HUDEP-2 (cell line): ENCODE measurements at regions not wholly inside any gene's neighbourhood (a gene's known extent, or its start where the extent isn't known, plus 50 kb on each side); places are given as distances from the start of the nearest gene placed in this dataset.
"Not testable (repeated sequence)": the region's sequence is repeated elsewhere in the genome, so short reads cannot be mapped to it uniquely, and the experiment has no call there.

Source experiments
- DNase-seq, 76 experiments: peaks; one replicate each; lab custom pipeline; 2025; ENCODE audit not compliant: unreplicated experiment in 76 of 76; lab: John Stamatoyannopoulos, UW

DNA sequence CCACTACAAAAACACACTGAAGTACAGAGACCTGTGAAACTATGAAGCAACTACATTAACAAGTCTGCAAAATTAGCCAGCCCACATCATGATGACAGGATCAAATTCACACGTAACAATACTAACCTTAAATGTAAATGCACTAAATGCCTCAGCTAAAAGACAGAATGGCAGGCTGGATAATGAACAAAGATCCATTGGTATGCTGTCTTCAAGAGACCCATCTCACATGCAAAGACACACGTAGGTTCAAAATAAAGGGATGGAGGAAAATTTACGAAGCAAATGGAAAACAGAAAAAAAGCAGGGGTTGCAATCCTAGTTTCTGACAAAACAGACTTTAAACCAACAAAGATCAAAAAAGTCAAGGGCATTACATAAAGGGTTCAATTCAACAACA lies 120.1 kb upstream of the OSTN start:
- not testable (repeated sequence) for DNase-seq

DNA sequence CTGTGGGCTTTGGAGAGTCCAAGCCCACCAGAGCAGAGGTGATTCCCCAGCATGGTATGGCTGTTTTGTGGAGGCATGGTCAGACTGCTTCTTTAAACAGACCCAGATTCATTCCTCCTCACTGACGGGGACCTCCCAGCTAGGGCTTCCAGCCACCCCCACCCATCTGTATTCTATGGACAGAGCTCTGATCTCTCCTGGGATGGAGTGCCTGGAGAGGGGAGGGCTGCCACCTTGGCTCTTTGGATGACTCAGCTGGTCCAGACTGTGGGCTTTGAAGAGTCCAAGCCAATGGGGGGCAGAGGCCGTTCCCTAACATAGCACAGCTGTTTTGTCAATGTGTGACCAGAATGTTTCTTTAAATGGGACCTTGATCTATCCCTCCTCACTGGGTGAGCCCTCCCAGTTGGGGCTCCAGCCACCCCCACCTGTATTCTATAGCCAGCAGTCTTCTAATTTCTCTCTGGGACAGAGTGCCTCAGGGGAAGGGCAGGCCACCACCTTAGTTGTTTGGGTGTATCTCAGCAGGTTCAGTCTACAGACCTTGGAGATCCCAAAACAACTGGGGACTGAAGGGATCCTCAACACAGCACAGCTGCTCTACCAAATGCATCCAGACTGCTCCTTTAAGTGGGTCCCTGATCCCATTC lies 122.0 kb upstream of the OSTN start:
- no peak for DNase-seq

DNA sequence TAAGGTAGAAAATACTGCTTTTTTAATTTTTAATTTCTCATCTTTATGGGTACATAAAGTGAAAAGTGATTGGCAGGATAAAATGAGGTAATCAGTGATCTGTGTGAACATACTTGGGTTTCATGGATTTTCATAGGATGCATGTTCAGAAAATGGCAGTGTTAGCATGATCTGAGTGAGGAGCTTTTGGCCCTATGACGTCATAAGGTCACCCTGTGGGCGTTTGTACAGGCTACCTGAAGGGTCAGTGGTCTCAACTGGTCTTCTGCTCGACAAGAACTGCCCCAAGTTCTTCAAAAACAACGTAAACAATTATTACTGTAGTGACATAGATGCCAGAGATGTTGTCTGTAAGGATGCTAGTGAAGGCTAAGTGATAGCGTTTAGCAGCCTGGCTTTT lies 124.5 kb upstream of the OSTN start:
- DNase-seq = no peak

DNA sequence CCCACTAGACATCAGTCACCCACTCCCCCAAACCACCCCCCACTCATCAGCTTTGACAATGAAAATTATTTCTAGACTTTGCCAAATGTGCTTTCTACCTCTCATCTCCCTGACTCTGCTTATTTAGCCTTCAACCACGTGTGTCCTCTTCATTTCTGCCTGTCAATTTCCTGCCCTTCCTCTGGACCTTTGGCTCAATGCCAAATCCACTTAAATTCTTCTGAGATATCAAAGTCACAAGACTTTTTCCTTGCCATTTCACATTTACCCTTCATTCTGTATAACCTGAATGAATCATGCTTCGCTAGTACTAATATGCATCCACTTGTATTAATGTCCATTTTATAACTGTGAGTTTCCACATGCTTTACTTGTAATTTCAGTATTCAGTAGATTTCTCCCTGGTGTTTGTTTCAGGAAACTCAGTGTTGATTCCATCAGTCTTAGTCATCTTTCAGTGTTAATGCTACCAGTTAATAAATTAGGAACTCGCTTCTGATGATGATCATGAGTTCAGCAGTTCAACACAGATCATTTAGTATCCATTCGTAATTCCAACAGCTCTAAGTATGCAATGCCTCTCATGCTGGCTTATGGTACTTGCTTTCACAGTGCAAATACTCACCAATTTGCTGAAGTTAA lies 128.2 kb upstream of the OSTN start:
- no peak for DNase-seq

DNA sequence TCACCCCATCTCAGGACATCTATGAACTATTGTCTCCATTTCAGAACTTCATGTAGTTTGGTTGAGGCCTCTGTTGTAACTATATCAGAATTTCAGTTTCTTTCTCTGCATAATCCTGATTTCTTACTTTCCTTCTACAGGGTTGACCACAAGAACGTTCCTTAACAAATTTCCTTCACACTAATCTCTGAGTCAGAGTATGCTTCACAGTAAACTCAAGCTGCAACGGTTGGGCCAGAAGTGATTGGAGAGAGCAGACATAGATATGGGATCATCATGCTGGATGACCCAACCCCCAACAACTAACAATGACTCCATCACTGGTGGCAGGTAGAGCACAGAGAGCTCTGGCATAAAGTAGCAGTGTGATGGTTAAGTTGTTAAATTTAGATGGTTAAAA lies 128.8 kb upstream of the OSTN start:
- no peak for DNase-seq

DNA sequence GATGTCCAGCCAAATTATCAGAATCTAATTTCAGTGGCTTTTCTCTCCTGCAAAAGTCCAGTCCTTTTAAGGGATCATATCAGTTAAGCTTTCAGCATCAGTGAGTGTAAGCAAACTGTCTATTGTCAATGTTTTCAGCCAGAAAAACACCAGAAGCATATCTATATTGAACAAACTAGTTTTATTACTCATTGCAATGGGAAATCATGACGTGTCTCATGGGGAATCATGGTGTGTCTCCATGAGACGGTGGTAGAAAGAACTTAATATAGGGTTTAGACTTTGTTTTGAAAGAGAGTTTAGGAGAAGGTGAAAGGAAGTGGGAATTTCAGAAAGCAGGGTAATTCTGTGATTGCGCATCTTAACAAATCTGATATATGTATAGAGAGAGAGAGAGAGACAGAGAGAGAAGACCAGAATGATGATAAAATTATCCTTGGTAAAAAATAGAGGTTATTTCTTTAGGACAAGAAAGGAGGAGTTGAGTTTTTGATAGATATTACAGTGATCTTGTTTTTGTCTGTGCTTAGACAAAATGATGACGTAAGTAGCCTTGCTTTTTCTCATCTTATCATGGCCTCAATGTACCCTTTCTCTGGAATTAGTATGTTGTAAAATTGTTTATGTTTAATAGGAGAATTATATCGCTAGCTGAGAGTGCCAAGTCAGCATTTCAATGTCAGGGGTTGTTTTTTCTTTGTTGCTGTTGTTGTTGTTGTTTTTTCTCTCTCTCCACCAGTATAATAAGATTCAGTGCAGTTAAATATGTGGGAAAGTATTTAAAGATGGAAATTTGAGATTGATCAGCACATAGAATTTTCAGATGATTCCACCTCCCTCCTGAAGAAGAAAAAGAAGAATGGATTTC lies 129.9 kb upstream of the OSTN start:
- no peak for DNase-seq

DNA sequence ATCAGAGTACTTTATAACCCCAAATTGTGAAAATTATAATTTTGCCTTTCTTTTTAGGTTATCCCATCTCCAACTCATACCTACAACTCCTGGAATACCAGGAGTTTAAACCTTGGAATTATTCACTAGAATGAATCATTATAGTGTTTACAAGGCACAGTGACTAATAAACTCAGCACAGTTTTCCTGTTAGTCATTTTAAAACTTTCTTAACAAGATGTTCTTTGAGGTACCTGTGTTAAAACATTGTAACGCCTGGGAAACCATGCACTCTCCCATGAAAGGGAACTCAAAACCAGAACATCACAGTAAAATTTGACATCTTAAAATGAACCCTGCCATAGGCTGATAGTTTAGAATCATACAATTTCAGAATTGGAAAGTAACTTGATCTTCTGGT lies 132.4 kb upstream of the OSTN start:
- DNase-seq = no peak

DNA sequence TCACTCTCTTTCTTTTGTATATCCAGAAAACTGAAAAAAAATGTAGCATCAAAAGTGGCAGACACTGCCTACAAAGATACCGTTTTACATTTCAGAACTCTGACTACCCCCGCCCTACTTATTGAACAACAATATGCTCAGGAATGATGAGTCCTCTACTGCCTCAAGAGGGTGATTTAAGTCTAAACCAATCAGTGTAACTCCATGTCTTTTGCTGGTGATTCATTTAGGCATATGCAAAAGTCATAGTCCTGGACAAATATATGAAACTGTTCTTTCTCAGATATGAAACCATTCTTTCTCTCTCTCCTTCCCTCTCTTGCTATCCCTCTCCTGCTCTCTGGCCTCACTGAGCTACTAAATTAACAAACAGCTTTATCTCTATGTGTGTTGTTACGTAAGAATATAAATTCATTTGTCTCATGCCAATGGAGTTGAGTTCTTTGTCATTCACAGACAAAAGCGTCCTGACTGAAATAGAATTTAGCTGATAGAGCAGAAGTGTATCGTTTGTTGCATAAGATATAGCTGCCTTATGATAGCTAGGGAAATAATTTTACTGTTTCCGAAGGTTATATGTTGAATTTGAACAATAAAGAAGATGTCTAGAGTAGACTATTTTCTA lies 133.7 kb upstream of the OSTN start:
- no peak for DNase-seq

DNA sequence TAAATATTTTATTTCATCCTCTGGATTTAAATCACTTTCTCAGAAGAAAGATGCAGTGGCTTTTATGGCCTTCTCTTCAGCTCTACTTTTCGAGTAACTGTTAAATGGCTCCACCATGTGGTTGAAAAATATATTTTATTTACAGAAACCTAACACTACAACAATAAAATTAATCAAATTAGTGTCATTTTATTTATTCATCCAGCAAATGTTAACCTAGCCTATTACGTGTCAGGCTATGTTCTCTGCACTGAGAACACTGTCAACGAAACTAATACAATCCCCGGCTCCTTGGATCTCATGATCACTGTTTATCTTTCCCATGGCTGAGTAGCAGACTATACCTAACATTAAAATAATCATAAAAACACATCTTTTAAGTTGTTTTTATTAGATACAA lies 148.0 kb upstream of the OSTN start:
- DNase-seq = peak in 3 of 76 experiments; percentile 1 to 5 (median 3)

DNA sequence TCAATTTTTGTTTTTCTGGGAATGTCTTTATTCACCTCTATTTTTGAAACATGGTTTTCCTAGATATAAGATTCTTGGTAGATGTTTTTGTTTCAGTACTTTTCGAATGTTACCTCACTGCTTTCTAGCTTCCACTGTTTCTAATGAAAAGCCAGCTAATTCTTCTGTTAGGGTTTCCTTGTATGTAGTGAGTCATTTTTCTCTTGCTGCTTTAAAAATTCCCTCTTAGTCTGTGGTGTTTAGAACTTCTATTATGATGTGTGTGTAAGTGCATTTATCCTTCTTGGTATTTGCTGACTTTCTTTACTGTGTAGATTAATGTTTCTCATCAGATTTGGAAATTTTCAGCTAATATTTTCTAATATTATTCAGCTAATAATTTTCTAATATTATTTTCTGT lies 151.1 kb upstream of the OSTN start:
- no peak for DNase-seq

DNA sequence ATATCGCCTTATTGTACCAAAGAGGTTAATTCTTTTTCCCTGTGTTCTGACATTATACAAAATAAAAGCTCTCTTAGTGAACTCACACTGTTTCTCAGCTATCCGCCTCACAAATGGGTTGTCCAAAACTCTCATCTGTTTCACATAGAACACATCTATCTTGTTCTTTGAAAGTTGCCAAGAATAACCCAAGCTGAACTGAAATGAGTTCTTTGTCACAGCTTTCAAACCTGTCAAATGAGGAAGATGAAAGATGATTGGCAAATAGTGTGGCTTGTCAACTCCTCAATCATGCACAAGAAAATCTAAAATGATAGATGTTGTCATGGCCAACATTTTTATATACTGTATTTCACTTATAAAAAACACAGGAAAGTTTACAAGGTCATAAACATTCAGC lies 168.1 kb upstream of the OSTN start:
- no peak for DNase-seq

DNA sequence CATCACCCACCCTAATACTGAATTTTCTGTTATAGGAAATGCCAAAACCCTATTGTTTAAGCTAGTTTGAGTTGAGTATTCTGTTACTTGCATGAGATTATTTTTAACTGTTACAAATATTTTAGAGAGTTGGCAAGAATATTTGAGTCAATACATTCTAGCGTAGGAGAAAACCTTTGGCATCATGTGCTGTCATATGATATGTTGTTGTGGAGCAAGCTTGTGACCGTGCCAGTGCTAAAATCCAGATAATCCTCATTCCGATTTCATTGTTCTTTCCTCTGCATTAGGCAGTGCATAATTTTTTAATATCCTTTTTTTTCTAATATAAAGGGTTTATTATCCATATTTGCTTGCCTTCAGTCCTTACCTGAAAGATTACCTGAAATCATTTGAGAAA lies 168.0 kb upstream of the GMNC start:
- DNase-seq = no peak

DNA sequence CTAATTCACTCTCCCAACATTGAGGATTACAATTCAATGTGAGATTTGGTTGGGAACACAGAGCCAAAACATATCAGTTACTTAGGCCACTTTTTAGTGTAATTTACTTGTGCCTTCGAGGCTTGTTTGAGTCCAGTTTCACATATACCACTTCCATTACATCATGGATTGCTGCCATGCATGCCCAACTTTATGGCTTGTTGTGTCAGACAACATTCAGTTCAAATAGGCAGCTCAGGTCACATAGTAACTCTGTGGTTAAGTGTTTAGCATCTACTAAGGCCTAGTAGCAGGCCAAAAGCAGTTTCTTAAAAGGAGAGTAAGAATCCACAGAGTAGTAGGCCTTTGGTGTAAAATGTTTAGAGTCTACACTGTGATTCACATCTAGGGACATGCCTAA lies 164.3 kb upstream of the GMNC start:
- DNase-seq = no peak

DNA sequence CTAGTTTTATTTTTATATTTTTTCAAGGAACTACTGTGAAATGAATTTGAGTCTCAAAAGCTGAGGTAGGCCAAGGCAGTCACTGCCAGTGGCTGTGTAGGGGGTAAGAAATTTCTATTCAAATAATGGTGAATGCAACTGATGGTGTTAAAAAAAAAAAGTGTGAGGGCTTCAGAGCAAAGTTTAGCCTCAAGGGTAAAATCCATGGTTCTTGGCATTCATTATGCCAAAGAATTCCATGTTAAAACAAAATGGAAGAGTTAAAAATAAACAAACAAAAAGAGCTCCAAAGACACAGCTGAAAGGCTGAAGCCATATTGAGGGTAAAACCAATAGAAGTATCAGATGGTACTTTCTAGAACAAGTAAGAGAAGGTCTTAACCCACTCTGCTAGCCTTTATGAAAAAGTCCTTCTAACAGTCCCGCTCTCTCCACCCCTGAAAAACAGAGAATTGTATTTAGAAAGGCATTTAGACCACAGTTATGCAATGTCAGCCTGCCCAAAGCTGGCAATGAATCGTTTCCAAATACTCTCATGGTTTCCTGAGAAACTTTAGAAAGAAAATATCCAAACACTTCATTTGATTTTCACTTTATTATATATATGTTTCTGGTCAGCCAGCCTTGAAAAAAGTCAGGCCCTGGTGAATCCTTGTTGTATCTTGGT lies 158.4 kb upstream of the GMNC start:
- DNase-seq = no peak

DNA sequence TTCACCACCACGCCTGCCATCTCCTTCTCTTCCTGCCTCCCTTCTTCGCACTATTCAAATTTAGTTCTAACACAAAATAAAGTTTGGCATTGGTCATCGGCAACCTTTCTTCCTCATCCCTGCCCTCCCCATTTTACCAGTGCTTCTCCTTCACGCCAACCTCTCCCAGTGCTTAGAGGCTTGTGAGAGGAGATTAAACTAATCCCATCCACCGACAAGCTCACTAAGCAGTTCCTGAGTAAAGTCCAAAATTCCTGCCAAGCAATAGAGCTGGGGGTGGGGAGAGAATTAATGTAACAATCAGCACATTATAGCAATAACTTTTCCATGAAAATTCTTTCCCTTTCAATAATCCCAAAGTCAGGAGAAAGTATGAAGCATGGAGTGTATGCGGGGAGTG lies 157.4 kb upstream of the GMNC start:
- DNase-seq = no peak

DNA sequence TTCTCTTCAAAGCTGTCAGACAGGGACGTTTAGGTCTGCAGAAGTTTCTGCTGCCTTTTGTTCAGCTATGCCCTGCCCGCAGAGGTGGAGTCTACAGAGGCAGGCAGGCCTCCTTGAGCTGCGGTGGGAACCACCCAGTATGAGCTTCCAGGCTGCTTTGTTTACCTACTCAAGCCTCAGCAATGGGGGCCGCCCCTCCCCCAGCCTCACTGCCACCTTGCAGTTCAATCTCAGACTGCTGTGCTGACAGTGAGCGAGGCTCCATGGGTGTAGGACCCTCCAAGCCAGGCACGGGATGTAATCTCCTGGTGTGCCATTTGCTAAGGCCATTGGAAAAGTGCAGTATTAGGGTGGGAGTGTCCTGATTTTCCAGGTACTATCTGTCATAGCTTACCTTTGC lies 153.5 kb upstream of the GMNC start:
- DNase-seq = not testable (repeated sequence)

DNA sequence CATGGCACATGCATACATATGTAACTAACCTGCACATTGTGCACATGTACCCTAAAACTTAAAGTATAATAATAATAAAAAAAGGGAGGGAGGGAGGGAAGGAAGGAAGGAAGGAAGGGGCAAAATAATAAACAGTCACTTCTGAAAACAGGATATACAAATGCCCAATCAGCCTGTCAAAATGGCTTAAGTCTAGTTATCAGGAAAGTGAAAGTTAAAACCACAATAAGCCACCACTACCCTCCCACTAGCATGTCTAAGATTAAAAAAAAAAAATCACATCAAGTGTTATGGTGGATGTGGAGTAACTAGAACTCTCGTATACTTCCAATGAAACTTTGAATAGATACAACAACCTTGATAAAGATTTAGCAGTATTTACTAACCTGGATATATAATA lies 145.6 kb upstream of the GMNC start:
- DNase-seq = no peak

DNA sequence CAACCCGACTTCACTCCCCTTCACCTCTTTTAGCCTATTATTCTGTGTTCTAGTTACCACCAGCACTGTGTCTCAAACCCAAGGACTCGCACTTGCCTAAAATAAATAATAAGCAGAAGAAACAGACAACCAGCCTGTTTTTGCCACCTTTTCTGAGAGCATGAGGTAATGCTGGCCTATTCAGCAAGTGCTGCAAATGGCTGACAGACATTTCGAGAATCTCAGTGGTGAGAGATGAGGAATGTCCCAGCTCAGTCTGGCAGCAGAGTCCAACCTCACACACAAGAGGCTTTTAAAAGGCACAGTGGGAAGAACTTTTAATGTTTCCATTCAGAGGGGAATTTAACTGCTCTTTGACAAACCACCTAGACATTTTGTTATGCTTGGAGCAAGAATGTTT lies 143.3 kb upstream of the GMNC start:
- DNase-seq = no peak

DNA sequence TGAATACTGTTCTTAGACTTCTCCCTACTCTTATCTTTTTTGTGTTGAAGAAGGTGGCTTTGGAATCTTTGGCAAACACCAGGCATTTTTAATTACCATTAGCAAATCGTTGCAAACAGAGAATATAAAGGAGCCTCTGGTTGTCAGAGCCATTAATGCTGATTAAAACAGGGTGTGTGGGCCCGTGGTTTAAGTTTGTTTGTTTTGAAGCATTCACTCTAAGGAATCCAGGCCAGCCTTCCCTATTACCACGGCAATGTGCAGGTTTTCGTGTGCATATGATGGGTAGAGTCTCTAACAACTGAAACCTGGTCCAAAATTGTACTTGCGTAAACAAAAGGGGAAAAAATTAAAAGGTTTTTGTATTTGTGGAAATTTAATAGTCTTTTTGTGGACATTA lies 141.2 kb upstream of the GMNC start:
- no peak for DNase-seq

DNA sequence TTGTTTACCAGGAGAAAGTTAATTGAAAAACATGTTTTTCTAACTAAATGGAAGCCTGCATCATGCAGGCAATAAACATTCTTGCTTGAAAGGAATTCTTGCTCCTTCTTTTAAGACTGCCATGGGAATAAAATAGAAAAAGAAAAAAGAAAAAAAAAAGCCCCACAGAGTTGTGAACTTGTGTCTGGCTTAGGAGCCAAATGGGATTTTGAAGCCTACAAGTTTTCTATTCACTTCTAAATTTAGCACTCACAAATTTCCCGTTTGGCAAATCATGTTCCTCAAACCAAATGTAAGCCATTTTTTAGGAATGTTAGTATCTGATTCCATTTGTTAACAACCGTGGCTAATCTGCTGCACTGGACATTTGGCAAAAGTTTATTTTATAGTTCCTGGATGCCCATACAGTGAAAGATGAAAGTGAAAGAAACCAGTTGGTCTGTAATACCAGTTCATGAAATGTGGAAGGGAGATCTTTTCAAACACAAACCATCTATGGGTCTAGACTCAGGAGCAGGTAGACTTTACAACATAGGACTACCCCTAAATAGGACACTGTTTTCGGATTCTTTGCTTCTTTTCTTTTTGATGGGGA lies 133.8 kb upstream of the GMNC start:
- DNase-seq = no peak

DNA sequence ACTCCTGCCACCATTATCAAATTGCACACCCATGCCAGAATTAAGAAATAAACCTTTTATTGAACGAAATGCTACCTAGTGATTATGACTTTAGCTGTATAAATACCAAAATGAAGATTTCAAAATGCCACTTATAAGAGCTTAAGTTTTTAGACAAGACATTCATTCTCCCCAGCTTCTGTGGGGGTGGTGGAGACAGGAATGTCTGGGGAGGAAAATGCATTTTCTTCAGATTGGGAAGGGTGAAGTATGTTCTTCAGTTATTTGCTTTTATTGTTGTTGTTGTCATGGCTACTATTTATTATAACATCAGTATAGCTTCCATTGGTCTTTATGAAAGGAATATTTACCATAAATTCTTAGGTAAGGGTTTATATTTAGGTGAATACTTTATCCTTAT lies 132.7 kb upstream of the GMNC start:
- no peak for DNase-seq
